Stomach smooth muscle (tissue), 2 donors: ENCODE measurements at regions not wholly inside any gene's neighbourhood (a gene's known extent, or its start where the extent isn't known, plus 50 kb on each side); places are given as distances from the start of the nearest gene placed in this dataset.
"Not testable (repeated sequence)": the region's sequence is repeated elsewhere in the genome, so short reads cannot be mapped to it uniquely, and the experiment has no call there.

Experiments
- H3K27ac ChIP-seq: one replicate; pipeline ENCODE4 v1.7.0; 2013; ENCODE audit warnings: mild to moderate bottlenecking, low read length, inconsistent platforms
- H3K27me3 ChIP-seq, 2 donors: one replicate each; pipeline ENCODE4 v1.7.0; 2013; ENCODE audit warnings: low read length in 2 of 2; ENCODE audit not compliant: insufficient read depth in 2 of 2, control insufficient read depth in 1 of 2
- H3K36me3 ChIP-seq, 2 donors: one replicate each; pipeline ENCODE4 v1.7.0; 2013; ENCODE audit warnings: low read length in 2 of 2; ENCODE audit not compliant: control insufficient read depth in 2 of 2, insufficient read depth in 2 of 2
- H3K4me1 ChIP-seq: one replicate; pipeline ENCODE4 v1.7.0; 2013; ENCODE audit warnings: low read length; ENCODE audit not compliant: control insufficient read depth, insufficient read depth
- H3K4me3 ChIP-seq, 2 donors: one replicate each; pipeline ENCODE4 v1.7.0; 2013; ENCODE audit warnings: low read length in 2 of 2
- H3K9ac ChIP-seq, 2 donors: one replicate each; pipeline ENCODE4 v1.7.0; 2013; ENCODE audit warnings: low read length in 2 of 2, mild to moderate bottlenecking in 1 of 2
- H3K9me3 ChIP-seq, 2 donors: one replicate each; pipeline ENCODE4 v1.7.0; 2013; ENCODE audit warnings: low read length in 2 of 2; ENCODE audit not compliant: control insufficient read depth in 2 of 2
- donor health status: healthy.
- donor health status: Pancreatic carcinoma.

GRCh38 chr17:33955461-33955860 lies 299.6 kb upstream of the CCL2 start:
- H3K9ac ChIP-seq = no peak overlapping the region
- peaks cover 0 to 4% of the 10 kb centered on the region in 2 donors for H3K27me3 ChIP-seq
- H3K4me1 ChIP-seq = no peaks in the 10 kb centered on the region
- H3K4me3 ChIP-seq = no peak overlapping the region
- H3K9me3 ChIP-seq = no peaks in the 10 kb centered on the region
- no peaks in the 10 kb centered on the region for H3K36me3 ChIP-seq
- H3K27ac ChIP-seq = no peak overlapping the region

- not testable (repeated sequence) for H3K36me3 ChIP-seq, H3K27ac ChIP-seq, H3K27me3 ChIP-seq, H3K9ac ChIP-seq, H3K4me3 ChIP-seq, H3K4me1 ChIP-seq, H3K9me3 ChIP-seq
Measured at GRCh38 chr17:33959098-33959497, 296.0 kb upstream of the CCL2 start.

GRCh38 chr17:33962857-33963655 lies 292.0 kb upstream of the CCL2 start:
- Histone ChIP-seq H3K9me3 (no peaks in the 10 kb centered on the region), H3K4me3 (no peak overlapping the region), H3K27ac (no peak overlapping the region), H3K36me3 (no peaks in the 10 kb centered on the region), H3K9ac (no peak overlapping the region), H3K27me3 (no peaks in the 10 kb centered on the region), H3K4me1 (no peaks in the 10 kb centered on the region)

- Histone ChIP-seq H3K27me3 (peaks cover 0 to 2% of the 10 kb centered on the region in 2 donors), H3K4me3 (no peak overlapping the region)
Measured at GRCh38 chr17:33964344-33964979, 290.6 kb upstream of the CCL2 start.

GRCh38 chr17:33966410-33967059 lies 288.6 kb upstream of the CCL2 start:
- Histone ChIP-seq H3K27me3 (peaks cover 0 to 2% of the 10 kb centered on the region in 2 donors), H3K4me3 (no peak overlapping the region), H3K4me1 (no peaks in the 10 kb centered on the region), H3K27ac (no peak overlapping the region), H3K36me3 (no peaks in the 10 kb centered on the region), H3K9ac (no peak overlapping the region), H3K9me3 (no peaks in the 10 kb centered on the region)

More at GRCh38 chr17:33964344-33964979, 290.6 kb upstream of the CCL2 start:
- Histone ChIP-seq H3K9me3 (no peaks in the 10 kb centered on the region), H3K27ac (no peak overlapping the region), H3K36me3 (no peaks in the 10 kb centered on the region), H3K4me1 (no peaks in the 10 kb centered on the region), H3K9ac (no peak overlapping the region)

- Histone ChIP-seq H3K9me3 (no peaks in the 10 kb centered on the region), H3K9ac (no peak overlapping the region), H3K36me3 (no peaks in the 10 kb centered on the region), H3K4me3 (no peak overlapping the region), H3K4me1 (no peaks in the 10 kb centered on the region), H3K27ac (no peak overlapping the region), H3K27me3 (peaks cover 0 to 2% of the 10 kb centered on the region in 2 donors)
Measured at GRCh38 chr17:33967608-33968349, 287.3 kb upstream of the CCL2 start.

GRCh38 chr17:33968350-33969044 lies 286.6 kb upstream of the CCL2 start:
- no peaks in the 10 kb centered on the region for H3K9me3 ChIP-seq
- no peaks in the 10 kb centered on the region for H3K4me1 ChIP-seq
- no peaks in the 10 kb centered on the region for H3K36me3 ChIP-seq
- no peak overlapping the region for H3K9ac ChIP-seq
- peaks cover 0 to 2% of the 10 kb centered on the region in 2 donors for H3K27me3 ChIP-seq
- H3K27ac ChIP-seq = no peak overlapping the region
- H3K4me3 ChIP-seq = no peak overlapping the region

- Histone ChIP-seq H3K4me1 (no peaks in the 10 kb centered on the region), H3K4me3 (no peak overlapping the region), H3K27ac (no peak overlapping the region), H3K9ac (no peak overlapping the region), H3K36me3 (no peaks in the 10 kb centered on the region), H3K9me3 (no peaks in the 10 kb centered on the region), H3K27me3 (peaks cover 2% of the 10 kb centered on the region in 2 donors)
Measured at GRCh38 chr17:33970279-33970678, 284.8 kb upstream of the CCL2 start.

GRCh38 chr17:33972763-33973162 lies 282.3 kb upstream of the CCL2 start:
- Histone ChIP-seq H3K4me3 (no peak overlapping the region), H3K9ac (no peak overlapping the region), H3K27ac (no peak overlapping the region), H3K9me3 (no peaks in the 10 kb centered on the region), H3K4me1 (no peaks in the 10 kb centered on the region), H3K27me3 (peaks cover 2% of the 10 kb centered on the region in 2 donors), H3K36me3 (no peaks in the 10 kb centered on the region)

- Histone ChIP-seq H3K4me1 (no peaks in the 10 kb centered on the region), H3K27me3 (peaks cover 2% of the 10 kb centered on the region in 2 donors), H3K27ac (no peak overlapping the region), H3K4me3 (no peak overlapping the region), H3K36me3 (no peaks in the 10 kb centered on the region), H3K9ac (no peak overlapping the region), H3K9me3 (no peaks in the 10 kb centered on the region)
Measured at GRCh38 chr17:33973491-33973890, 281.6 kb upstream of the CCL2 start.
